ENCODE measurements at regions not wholly inside any gene's neighbourhood (a gene's known extent, or its start where the extent isn't known, plus 50 kb on each side); places are given as distances from the start of the nearest gene placed in this dataset.

DNA sequence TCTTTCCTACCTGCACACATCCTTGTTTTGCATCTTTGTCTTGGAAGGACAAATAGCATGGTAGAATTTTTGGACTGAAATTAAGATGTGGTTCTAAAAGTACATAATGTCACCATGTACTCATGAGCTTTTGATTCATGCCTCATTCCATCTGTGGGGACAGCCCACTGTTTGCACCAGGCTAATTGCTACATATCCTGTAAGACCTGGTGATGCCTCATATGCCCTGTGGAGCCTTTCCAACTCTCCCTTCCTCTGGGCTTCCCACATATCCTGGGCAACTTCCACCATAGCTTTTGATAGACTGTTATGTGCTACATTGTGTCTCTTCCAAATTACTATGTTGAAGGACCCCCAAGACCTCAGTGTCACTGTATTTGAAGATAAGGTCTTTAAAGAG lies 213.6 kb upstream of the PREP start:
- TF ChIP-seq SPI1 (IDR thresholded peaks at IDR 0.05; ENCODE audit: low read depth, low read length), result no peak
- TF ChIP-seq POLR2A (IDR thresholded peaks at IDR 0.05; ENCODE audit: low read depth, low read length), result no peak

Data from GM12891 (cell line).